HCT116 (cell line): ENCODE measurements at regions not wholly inside any gene's neighbourhood (a gene's known extent, or its start where the extent isn't known, plus 50 kb on each side); places are given as distances from the start of the nearest gene placed in this dataset.
A peak's percentile ranks its signal among the peaks of the same experiment; 100 is the strongest.

Source experiments
- ATAC-seq: fragments of 200-7000 bp; cut with Tn5 transposase; 2 replicates; pipeline ENCODE4 v1.9.1; 2020; ENCODE audit warnings: mild to moderate bottlenecking, moderate library complexity
- BruUV-seq: library from RNA; stranded (reverse); fragments of 400-500 nt; replicated peaks from 2 replicates; lab custom pipeline; 2021; lab: Mats Ljungman, UMichigan
- CTCF ChIA-PET: fragments of 300-600 bp; sonication (Branson Sonifier 250); formaldehyde crosslinking; loops from one replicate; lab custom pipeline; 2021; ENCODE audit warnings: antibody characterized with exemption; lab: Charles Lee
- POLR2A ChIA-PET: fragments of 300-600, 350-600 bp; sonication (Branson Sonifier 250); formaldehyde crosslinking; loops from one replicate; lab custom pipeline; 2021; ENCODE audit warnings: antibody characterized with exemption; lab: Charles Lee
- RAD21 ChIA-PET, 2 experiments: fragments of 300-600 bp; sonication (Branson Sonifier 250); formaldehyde crosslinking; loops; one replicate each; lab custom pipeline; 2023; ENCODE audit warnings: low total read pairs in 2 of 2; ENCODE audit not compliant: uncharacterized antibody in 2 of 2, unreplicated experiment in 2 of 2, low non-redundant PET in 1 of 2; lab: Charles Lee
- DNase-seq: peaks from one replicate; pipeline ENCODE4 v3.0.0-alpha.2; 2010; ENCODE audit warnings: low read depth, low spot score
- H2AFZ ChIP-seq: fragments of 200-600 bp; shearing (Covaris generic), sonication (generic); 2 replicates; pipeline ENCODE4 v1.6.1; 2017; ENCODE audit warnings: low read depth, mixed run types, mixed read lengths, antibody characterized with exemption, low read length; ENCODE audit not compliant: poor library complexity, severe bottlenecking
- H3K27ac ChIP-seq: 2 replicates; pipeline ENCODE4 v1.5.1; 2012; ENCODE audit warnings: low read depth, low read length
- H3K27me3 ChIP-seq: fragments of 200-600 bp; sonication (generic); 2 replicates; pipeline ENCODE4 v1.6.1; 2016; ENCODE audit warnings: mixed run types, low read length, mixed read lengths; ENCODE audit not compliant: insufficient read depth
- H3K36me3 ChIP-seq, 2 experiments: fragments of 200-500 bp in 1 of 2; fragments of 200-600 bp in 1 of 2; sonication (Bioruptor generic) in 1 of 2; sonication (generic) in 1 of 2; 2 replicates each; pipeline versions ENCODE4 v1.5.1 to v1.6.1; 2014 to 2016; ENCODE audit warnings: low read length in 2 of 2, inconsistent platforms in 1 of 2, mixed read lengths in 1 of 2, mixed run types in 1 of 2; ENCODE audit not compliant: insufficient read depth in 2 of 2, control insufficient read depth in 1 of 2
- H3K4me1 ChIP-seq, 2 experiments: fragments of 200-600 bp in 1 of 2; sonication (generic) in 1 of 2; 2 replicates each; pipeline versions ENCODE4 v1.5.1 to v1.6.1; 2012 to 2017; ENCODE audit warnings: low read length in 2 of 2, inconsistent platforms in 1 of 2, mild to moderate bottlenecking in 1 of 2, mixed read lengths in 1 of 2, mixed run types in 1 of 2, moderate library complexity in 1 of 2; ENCODE audit not compliant: insufficient read depth in 2 of 2, control insufficient read depth in 1 of 2
- H3K4me2 ChIP-seq: fragments of 200-600 bp; sonication (generic); 2 replicates; pipeline ENCODE4 v1.6.1; 2017; ENCODE audit warnings: mixed run types, low read length, mixed read lengths
- H3K4me3 ChIP-seq, 2 experiments: fragments of 200-600 bp in 1 of 2; sonication (generic) in 1 of 2; replicated peaks in 1 of 2; 2 replicates each; pipeline ENCODE4 v1.5.1; 2011 to 2016; ENCODE audit warnings: low read length in 2 of 2, control low read depth in 1 of 2, low read depth in 1 of 2, mild to moderate bottlenecking in 1 of 2, mixed read lengths in 1 of 2, mixed run types in 1 of 2
- H3K79me2 ChIP-seq: fragments of 200-600 bp; sonication (generic); 2 replicates; pipeline ENCODE4 v1.6.1; 2017; ENCODE audit warnings: mild to moderate bottlenecking, mixed run types, low read length, moderate library complexity, mixed read lengths; ENCODE audit not compliant: insufficient read depth
- H3K9ac ChIP-seq: fragments of 200-600 bp; sonication (generic); 2 replicates; pipeline ENCODE4 v1.6.1; 2016; ENCODE audit warnings: low read length, mixed read lengths
- H3K9me2 ChIP-seq: fragments of 200-600 bp; sonication (generic), shearing (Covaris generic); 2 replicates; pipeline ENCODE4 v1.6.1; 2017; ENCODE audit warnings: mixed run types, mild to moderate bottlenecking, moderate library complexity; ENCODE audit not compliant: insufficient read depth
- H3K9me3 ChIP-seq, 2 experiments: fragments of 200-500 bp in 1 of 2; fragments of 200-600 bp in 1 of 2; sonication (Bioruptor generic) in 1 of 2; sonication (generic) in 1 of 2; 2 replicates each; pipeline ENCODE4 v1.6.1; 2014 to 2017; ENCODE audit warnings: low read length in 2 of 2, mixed read lengths in 2 of 2, inconsistent platforms in 1 of 2, low read depth in 1 of 2, mild to moderate bottlenecking in 1 of 2, mixed run types in 1 of 2, moderate library complexity in 1 of 2; ENCODE audit not compliant: control insufficient read depth in 1 of 2, insufficient read depth in 1 of 2
- H4K20me1 ChIP-seq: fragments of 200-600 bp; sonication (generic), shearing (Covaris generic); 2 replicates; pipeline ENCODE4 v1.6.1; 2017; ENCODE audit warnings: mixed run types, mild to moderate bottlenecking, moderate library complexity; ENCODE audit not compliant: insufficient read depth
- ATF3 ChIP-seq: IDR thresholded peaks from 2 replicates; pipeline ENCODE4 v1.6.1; 2012
- CTCF ChIP-seq, 3 experiments: fragments of 200-600 bp in 1 of 3; sonication (generic) in 1 of 3; IDR thresholded peaks in 2 of 3; conservative IDR thresholded peaks in 1 of 3; 2 replicates each; pipeline ENCODE4 v1.5.1; 2012 to 2017; ENCODE audit warnings: low read depth in 2 of 3, low read length in 2 of 3, antibody characterized with exemption in 1 of 3, borderline replicate concordance in 1 of 3, control low read depth in 1 of 3, mild to moderate bottlenecking in 1 of 3, mixed read lengths in 1 of 3, mixed run types in 1 of 3, moderate library complexity in 1 of 3; ENCODE audit not compliant: insufficient read depth in 1 of 3
- ELF1 ChIP-seq: IDR thresholded peaks from 2 replicates; pipeline ENCODE4 v1.6.1; 2012; ENCODE audit warnings: low read depth, borderline replicate concordance
- RAD21 ChIP-seq: IDR thresholded peaks from 2 replicates; pipeline ENCODE4 v1.6.1; 2012; ENCODE audit warnings: low read depth, mild to moderate bottlenecking
- SRF ChIP-seq: IDR thresholded peaks from 2 replicates; pipeline ENCODE4 v1.6.1; 2012; ENCODE audit warnings: low read depth
- intact Hi-C: fragments of 100-400 bp; cut with micrococcal nuclease; formaldehyde crosslinking; loops from 2 replicates; pipeline ENCODE4 v1.10.0; 2022

- Histone ChIP-seq H3K9me3 (no peaks in the 10 kb centered on the region), H3K4me3 (no peak overlapping the region), H3K79me2 (no peaks in the 10 kb centered on the region), H3K36me3 (no peaks in the 10 kb centered on the region), H3K27ac (no peak overlapping the region), H2AFZ (no peak overlapping the region), H3K4me1 (no peaks in the 10 kb centered on the region), H3K27me3 (no peaks in the 10 kb centered on the region), H3K4me2 (no peak overlapping the region), H3K9ac (no peak overlapping the region), H4K20me1 (no peaks in the 10 kb centered on the region), H3K9me2 (no peaks in the 10 kb centered on the region)
- CTCF ChIA-PET, result no interaction called here
- DNase-seq (no peak), ATAC-seq (no peak)
- no peak for TF ChIP-seq CTCF (IDR thresholded peaks at IDR 0.05 in 2 of 3, conservative IDR thresholded peaks at IDR 0.05 in 1 of 3; ENCODE audit: borderline replicate concordance in 1 of 3, insufficient read depth in 1 of 3, low read depth in 2 of 3, low read length in 2 of 3)
- TF ChIP-seq ELF1, result no peak
- no peak for TF ChIP-seq RAD21
- no peak for TF ChIP-seq ATF3
- POLR2A ChIA-PET, result no interaction called here
- RAD21 ChIA-PET, result no interaction called here
- no TSS peak for BruUV-seq
- intact Hi-C loops, result no loop called here
These were observed 334.9 kb upstream of the NAALADL2 start for GRCh38 chr3:174524203-174524602.

- H3K4me3 ChIP-seq, result no peak overlapping the region
- BruUV-seq, result no TSS peak
- no peak overlapping the region for H2AFZ ChIP-seq
- H3K36me3 ChIP-seq, result no peaks in the 10 kb centered on the region
- intact Hi-C loops, result no loop called here
- CTCF ChIA-PET, result no interaction called here
- H3K27ac ChIP-seq, result no peak overlapping the region
- ATAC-seq (peak; percentile 27; the same call in 1 of the 2 replicates), DNase-seq (no peak)
- H4K20me1 ChIP-seq, result no peaks in the 10 kb centered on the region
- H3K4me2 ChIP-seq, result no peak overlapping the region
- RAD21 ChIA-PET, result no interaction called here
- no peak for TF ChIP-seq SRF
- 0 out of 6 replicates have a peak, but pooled peaks of 1 of the 3 experiments have one; percentile 8 for TF ChIP-seq CTCF (IDR thresholded peaks at IDR 0.05 in 2 of 3, conservative IDR thresholded peaks at IDR 0.05 in 1 of 3; ENCODE audit: borderline replicate concordance in 1 of 3, insufficient read depth in 1 of 3, low read depth in 2 of 3, low read length in 2 of 3)
- TF ChIP-seq, all 23 proteins: peak for 1
- Histone ChIP-seq H3K27me3 (no peaks in the 10 kb centered on the region), H3K4me1 (no peaks in the 10 kb centered on the region), H3K9ac (no peak overlapping the region), H3K79me2 (no peaks in the 10 kb centered on the region), H3K9me3 (no peaks in the 10 kb centered on the region), H3K9me2 (no peaks in the 10 kb centered on the region)
- POLR2A ChIA-PET, result no interaction called here
These were observed 329.8 kb upstream of the NAALADL2 start for GRCh38 chr3:174529298-174529697.
